GM23338 (cell line): ENCODE measurements at regions not wholly inside any gene's neighbourhood (a gene's known extent, or its start where the extent isn't known, plus 50 kb on each side); places are given as distances from the start of the nearest gene placed in this dataset.

ENCODE experiments used
- ATAC-seq: fragments of 200-7000 bp; cut with Tn5 transposase; 3 replicates; pipeline ENCODE4 v1.9.1; 2020
- DNase-seq: peaks from one replicate; pipeline ENCODE4 v3.0.0-alpha.2; 2015; ENCODE audit warnings: low spot score
- H2AFZ ChIP-seq: fragments of 200-600 bp; sonication (generic); 2 replicates; pipeline ENCODE4 v1.8.0; 2016; ENCODE audit warnings: antibody characterized with exemption, mild to moderate bottlenecking, moderate library complexity
- H3F3A ChIP-seq: fragments of 200-600 bp; sonication (generic); replicated peaks from 2 replicates; pipeline ENCODE4 v1.8.0; 2017; ENCODE audit warnings: antibody characterized with exemption, mixed run types, low read depth
- H3K27ac ChIP-seq: fragments of 200-600 bp; sonication (generic); 2 replicates; pipeline ENCODE4 v1.6.1; 2016; ENCODE audit warnings: low read depth
- H3K27me3 ChIP-seq: fragments of 200-600 bp; sonication (generic); 2 replicates; pipeline ENCODE4 v1.8.0; 2016; ENCODE audit warnings: mild to moderate bottlenecking, mixed run types, moderate library complexity; ENCODE audit not compliant: insufficient read depth
- H3K36me3 ChIP-seq: fragments of 200-600 bp; sonication (generic); 2 replicates; pipeline ENCODE4 v1.8.0; 2016; ENCODE audit warnings: mild to moderate bottlenecking; ENCODE audit not compliant: insufficient read depth
- H3K4me1 ChIP-seq: fragments of 200-600 bp; sonication (generic); 2 replicates; pipeline ENCODE4 v1.8.0; 2016; ENCODE audit warnings: mild to moderate bottlenecking, moderate library complexity; ENCODE audit not compliant: insufficient read depth
- H3K4me2 ChIP-seq: fragments of 200-600 bp; sonication (generic); 2 replicates; pipeline ENCODE4 v1.7.1; 2017; ENCODE audit warnings: mixed run types
- H3K4me3 ChIP-seq: fragments of 200-600 bp; sonication (generic); 2 replicates; pipeline ENCODE4 v1.6.1; 2016; ENCODE audit warnings: mixed run types
- H3K79me2 ChIP-seq: fragments of 200-600 bp; sonication (generic); replicated peaks from 2 replicates; pipeline ENCODE4 v1.8.0; 2017; ENCODE audit warnings: mild to moderate bottlenecking; ENCODE audit not compliant: insufficient read depth
- H3K9me2 ChIP-seq: fragments of 200-600 bp; sonication (generic); 2 replicates; pipeline ENCODE4 v1.8.0; 2017; ENCODE audit not compliant: insufficient read depth
- H4K20me1 ChIP-seq: fragments of 200-600 bp; sonication (generic); replicated peaks from 2 replicates; pipeline ENCODE4 v1.8.0; 2017; ENCODE audit warnings: mild to moderate bottlenecking; ENCODE audit not compliant: insufficient read depth
- H3K27ac Mint-ChIP-seq: 2 replicates; pipeline ENCODE4 v1.8.0; 2020; ENCODE audit warnings: inconsistent platforms, mild to moderate bottlenecking, moderate library complexity, mixed read lengths
- H3K27me3 Mint-ChIP-seq: 3 replicates; pipeline ENCODE4 v1.8.0; 2022; ENCODE audit warnings: low read depth, mild to moderate bottlenecking, moderate library complexity, mixed read lengths, inconsistent platforms; ENCODE audit not compliant: insufficient read depth, poor library complexity
- H3K36me3 Mint-ChIP-seq: 3 replicates; pipeline ENCODE4 v1.8.0; 2021; ENCODE audit warnings: low read depth, mild to moderate bottlenecking, inconsistent platforms, moderate library complexity, mixed read lengths
- H3K4me1 Mint-ChIP-seq: 3 replicates; pipeline ENCODE4 v1.8.0; 2020; ENCODE audit warnings: mild to moderate bottlenecking, inconsistent platforms, mixed read lengths
- H3K4me3 Mint-ChIP-seq: 3 replicates; pipeline ENCODE4 v1.8.0; 2021; ENCODE audit warnings: moderate library complexity, mild to moderate bottlenecking, inconsistent platforms, mixed read lengths
- H3K9me3 Mint-ChIP-seq: 3 replicates; pipeline ENCODE4 v1.8.0; 2020; ENCODE audit warnings: moderate library complexity, mild to moderate bottlenecking, inconsistent platforms, mixed read lengths
- CREB1 ChIP-seq: fragments of 250-450 bp; sonication (Bioruptor Pico); IDR thresholded peaks from 2 replicates; pipeline ENCODE4 v1.5.0; 2020; ENCODE audit warnings: low read depth, mild to moderate bottlenecking, moderate library complexity
- CTCF ChIP-seq, 2 experiments: fragments of 200-600 bp in 1 of 2; sonication (generic) in 1 of 2; conservative IDR thresholded peaks; 2 replicates each; pipeline versions ENCODE4 v1.5.1 to v1.6.1; 2016 to 2017; ENCODE audit warnings: antibody characterized with exemption in 2 of 2, low read depth in 2 of 2, mild to moderate bottlenecking in 2 of 2, moderate library complexity in 1 of 2
- ETS1 ChIP-seq: IDR thresholded peaks from 2 replicates; pipeline ENCODE4 v1.6.1; 2016; ENCODE audit warnings: antibody characterized with exemption
- EZH2 ChIP-seq: fragments of 200-600 bp; sonication (generic); IDR thresholded peaks from one replicate; pipeline ENCODE4 v1.8.0; 2017; ENCODE audit warnings: antibody characterized with exemption, mild to moderate bottlenecking, low read depth; ENCODE audit not compliant: unreplicated experiment
- EZH2phosphoT487 ChIP-seq: fragments of 200-600 bp; sonication (generic); IDR thresholded peaks from one replicate; pipeline ENCODE4 v1.8.1; 2018; ENCODE audit warnings: antibody characterized with exemption; ENCODE audit not compliant: unreplicated experiment
- JUNB ChIP-seq: IDR thresholded peaks from one replicate; pipeline ENCODE4 v1.6.1; 2016; ENCODE audit warnings: antibody characterized with exemption; ENCODE audit not compliant: unreplicated experiment
- NANOG ChIP-seq: IDR thresholded peaks from 2 replicates; pipeline ENCODE4 v1.6.1; 2016; ENCODE audit warnings: antibody characterized with exemption, borderline replicate concordance
- POLR2AphosphoS5 ChIP-seq: IDR thresholded peaks from 2 replicates; pipeline ENCODE4 v1.6.1; 2016; ENCODE audit warnings: antibody characterized with exemption, low read depth
- REST ChIP-seq: IDR thresholded peaks from one replicate; pipeline ENCODE4 v1.6.1; 2018; ENCODE audit warnings: antibody characterized with exemption; ENCODE audit not compliant: unreplicated experiment
- STAT1 ChIP-seq: IDR thresholded peaks from one replicate; pipeline ENCODE4 v1.6.1; 2016; ENCODE audit warnings: antibody characterized with exemption; ENCODE audit not compliant: unreplicated experiment
- ZNF114 ChIP-seq: fragments of 250-450 bp; sonication (Bioruptor Pico); IDR thresholded peaks from 2 replicates; pipeline ENCODE4 v1.5.0; 2020; ENCODE audit warnings: mild to moderate bottlenecking, moderate library complexity
- ZNF331 ChIP-seq: fragments of 250-450 bp; sonication (Bioruptor Pico); IDR thresholded peaks from 2 replicates; pipeline ENCODE4 v1.5.0; 2020; ENCODE audit warnings: low read depth, mild to moderate bottlenecking, moderate library complexity
- ZNF462 ChIP-seq: fragments of 250-450 bp; sonication (Bioruptor Pico); IDR thresholded peaks from 2 replicates; pipeline ENCODE4 v1.5.0; 2020; ENCODE audit warnings: mild to moderate bottlenecking, moderate library complexity

- H3K36me3 ChIP-seq = no peaks in the 10 kb centered on the region
- H3F3A ChIP-seq = no peaks in the 10 kb centered on the region
- no peaks in the 10 kb centered on the region for H3K9me2 ChIP-seq
- no peak overlapping the region for H3K4me3 ChIP-seq
- 0 out of 2 replicates have a peak overlapping the region, but pooled peaks have one; percentile 11 for H3K27ac Mint-ChIP-seq
- H3K27me3 ChIP-seq = no peaks in the 10 kb centered on the region
- no peak for ATAC-seq
- H3K4me3 Mint-ChIP-seq = no peak overlapping the region
- no peaks in the 10 kb centered on the region for H4K20me1 ChIP-seq
- no peaks in the 10 kb centered on the region for H3K79me2 ChIP-seq
- no peak overlapping the region for H3K4me2 ChIP-seq
- TF ChIP-seq CTCF (conservative IDR thresholded peaks at IDR 0.05; ENCODE audit: low read depth in 2 of 2) = no peak
- no peak for TF ChIP-seq REST
- TF ChIP-seq POLR2AphosphoS5 = no peak
- TF ChIP-seq ZNF331 (CRISPR knock-in tag) = no peak
- TF ChIP-seq EZH2 = no peak
- TF ChIP-seq NANOG = no peak
- no peak for TF ChIP-seq ZNF114 (CRISPR knock-in tag)
- TF ChIP-seq STAT1 = no peak
- no peak for TF ChIP-seq ETS1
- no peak for TF ChIP-seq EZH2phosphoT487
- TF ChIP-seq JUNB = no peak
- TF ChIP-seq ZNF462 (CRISPR knock-in tag) = no peak
- no peak for TF ChIP-seq CREB1 (CRISPR knock-in tag)
- H3K36me3 Mint-ChIP-seq = no peaks in the 10 kb centered on the region; the same call in 2 of the 3 replicates
- no peak overlapping the region for H3K27ac ChIP-seq
- peaks cover 8% of the 10 kb centered on the region for H3K4me1 ChIP-seq
- H3K27me3 Mint-ChIP-seq = no peaks in the 10 kb centered on the region
- H2AFZ ChIP-seq = no peak overlapping the region
- H3K4me1 Mint-ChIP-seq = no peaks in the 10 kb centered on the region
- H3K9me3 Mint-ChIP-seq = no peaks in the 10 kb centered on the region; the same call in 2 of the 3 replicates
- no peak for DNase-seq
These were observed 87.5 kb upstream of the TMEM170B start for GRCh38 chr6:11450037-11450436.
